Immature natural killer cell (primary cell): ENCODE measurements at regions not wholly inside any gene's neighbourhood (a gene's known extent, or its start where the extent isn't known, plus 50 kb on each side); places are given as distances from the start of the nearest gene placed in this dataset.

ENCODE experiments used
- DNase-seq, 3 donors: peaks; one replicate each; pipeline ENCODE4 v3.0.0; 2022; ENCODE audit warnings: mixed read lengths in 1 of 3
- H3K27ac Mint-ChIP-seq, 6 donors: one replicate each; pipeline ENCODE4 v1.8.0; 2020; ENCODE audit warnings: mixed read lengths in 6 of 6, mild to moderate bottlenecking in 5 of 6, inconsistent platforms in 4 of 6, moderate library complexity in 3 of 6
- H3K27me3 Mint-ChIP-seq, 3 donors: one replicate each; pipeline ENCODE4 v1.8.0; 2020 to 2021; ENCODE audit warnings: low read depth in 3 of 3, mild to moderate bottlenecking in 3 of 3, mixed read lengths in 3 of 3, moderate library complexity in 3 of 3, inconsistent platforms in 1 of 3
- H3K36me3 Mint-ChIP-seq, 3 donors: one replicate each; pipeline ENCODE4 v1.8.0; 2020; ENCODE audit warnings: mixed read lengths in 3 of 3, inconsistent platforms in 2 of 3, mild to moderate bottlenecking in 2 of 3
- H3K4me1 Mint-ChIP-seq, 2 donors: one replicate each; pipeline ENCODE4 v1.8.0; 2020; ENCODE audit warnings: inconsistent platforms in 2 of 2, mild to moderate bottlenecking in 2 of 2, mixed read lengths in 2 of 2, moderate library complexity in 1 of 2
- H3K4me3 Mint-ChIP-seq, 5 donors: one replicate each; pipeline ENCODE4 v1.8.0; 2020; ENCODE audit warnings: mild to moderate bottlenecking in 5 of 5, mixed read lengths in 5 of 5, inconsistent platforms in 3 of 5, moderate library complexity in 3 of 5
- H3K9me3 Mint-ChIP-seq, 6 donors: one replicate each; pipeline ENCODE4 v1.8.0; 2020; ENCODE audit warnings: mild to moderate bottlenecking in 6 of 6, mixed read lengths in 6 of 6, inconsistent platforms in 4 of 6, moderate library complexity in 3 of 6

DNA sequence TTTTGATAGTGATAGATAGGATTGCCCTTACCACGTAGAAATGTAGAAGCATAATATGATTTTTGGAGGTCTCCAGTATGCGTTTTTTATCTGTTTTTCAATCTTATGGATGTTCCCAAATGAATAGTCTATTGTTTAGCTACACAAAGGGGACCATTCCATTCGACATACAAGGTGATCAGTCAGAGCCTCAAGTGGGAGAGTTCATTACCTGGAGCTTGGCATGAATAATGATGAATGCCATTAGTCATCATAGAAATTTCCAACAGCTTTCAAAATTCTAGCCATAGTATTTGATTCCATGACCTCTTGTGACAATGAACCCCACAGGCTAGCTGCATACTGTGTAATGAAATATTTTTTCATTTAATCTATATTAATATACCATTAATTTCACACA, 123.6 kb downstream of the PDHA2 start:
- Mint-ChIP-seq H3K9me3 (peaks cover 0 to 8% (median 3%) of the 10 kb centered on the region in 6 donors), H3K27me3 (no peaks in the 10 kb centered on the region), H3K4me3 (no peak overlapping the region), H3K36me3 (no peaks in the 10 kb centered on the region), H3K27ac (no peak overlapping the region), H3K4me1 (no peaks in the 10 kb centered on the region)
- no peak for DNase-seq

DNA sequence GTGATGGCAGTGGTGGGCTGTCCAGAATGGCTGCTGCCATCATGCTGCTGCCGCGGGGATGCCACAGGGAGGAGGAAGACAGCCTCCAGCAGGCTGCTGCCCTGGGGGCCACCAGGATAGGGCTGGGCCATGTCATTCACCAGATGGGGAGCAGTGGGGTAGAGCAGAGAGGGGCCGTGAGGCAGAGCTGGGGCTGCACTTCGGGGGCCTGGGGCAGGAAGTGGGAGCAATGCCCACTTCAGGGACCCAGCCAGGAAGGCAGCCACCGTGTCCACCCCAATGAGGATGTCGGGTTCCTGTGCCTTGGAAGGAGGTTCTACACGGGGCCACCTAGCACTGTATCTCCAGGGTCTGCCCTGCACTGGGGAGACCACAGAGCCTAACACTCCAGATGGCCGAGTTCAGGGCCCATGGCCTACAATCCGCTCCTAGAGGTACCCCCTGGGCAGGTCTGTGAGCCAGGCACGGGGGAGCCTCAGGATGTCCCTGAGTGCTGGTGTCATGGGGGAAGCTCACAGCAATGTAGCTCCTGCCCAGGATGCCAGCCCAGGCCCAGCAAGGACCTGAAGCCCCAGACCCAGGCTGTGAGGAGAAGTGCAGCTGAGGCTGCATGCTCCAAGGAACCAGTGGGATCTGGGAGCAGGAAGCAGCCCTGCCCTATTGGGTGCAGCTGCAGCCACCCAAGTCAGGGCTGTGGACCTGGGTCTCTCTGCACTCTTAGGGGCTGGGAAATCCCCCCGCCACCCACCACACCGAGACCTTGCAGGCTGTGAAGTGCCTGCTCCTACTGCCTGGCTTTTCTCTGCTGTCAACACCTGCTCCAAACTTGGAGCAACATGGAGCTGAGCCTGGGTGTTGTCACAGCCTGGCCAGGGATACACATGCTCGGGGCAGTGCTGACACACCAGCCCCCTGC, 140.3 kb downstream of the PDHA2 start:
- Mint-ChIP-seq H3K27me3 (peaks cover 0 to 2% (median 1%) of the 10 kb centered on the region in 3 donors), H3K4me1 (peaks cover 5 to 8% of the 10 kb centered on the region in 2 donors), H3K36me3 (peaks cover 0 to 3% (median 0%) of the 10 kb centered on the region in 3 donors), H3K9me3 (peaks cover 0 to 32% (median 7%) of the 10 kb centered on the region in 6 donors), H3K27ac (no peak overlapping the region), H3K4me3 (no peak overlapping the region)
- DNase-seq = no peak

DNA sequence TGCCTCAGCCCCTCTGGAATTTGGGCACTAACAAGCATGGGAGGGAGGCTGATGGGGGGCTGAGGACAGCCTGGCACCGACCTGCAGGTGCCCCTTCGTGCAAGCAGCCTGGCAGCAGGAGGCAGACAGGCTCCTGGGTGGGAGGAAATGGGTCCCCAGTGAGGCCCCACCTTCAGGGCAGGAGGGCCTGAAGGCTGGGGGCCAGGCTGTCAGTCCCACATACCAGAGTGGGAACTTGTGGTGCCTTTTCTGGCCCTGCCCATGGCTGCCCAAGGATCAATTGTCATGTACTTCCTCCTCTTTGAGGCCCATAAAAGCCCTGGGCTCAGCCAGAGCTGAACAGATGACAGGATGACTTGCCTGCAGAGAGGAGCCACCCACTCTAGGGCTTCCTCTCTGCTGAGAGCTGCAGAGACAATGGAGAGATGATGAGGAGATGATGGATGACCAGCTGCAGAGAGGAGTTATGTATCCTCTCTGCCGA, 141.0 kb downstream of the PDHA2 start:
- no peak for DNase-seq
- H3K9me3 Mint-ChIP-seq = peaks cover 0 to 32% (median 7%) of the 10 kb centered on the region in 6 donors
- no peak overlapping the region for H3K27ac Mint-ChIP-seq
- H3K4me3 Mint-ChIP-seq = no peak overlapping the region
- H3K4me1 Mint-ChIP-seq = peaks cover 5 to 8% of the 10 kb centered on the region in 2 donors
- H3K27me3 Mint-ChIP-seq = peaks cover 0 to 2% (median 1%) of the 10 kb centered on the region in 3 donors
- H3K36me3 Mint-ChIP-seq = peaks cover 0 to 3% (median 0%) of the 10 kb centered on the region in 3 donors

- peaks cover 0 to 3% (median 0%) of the 10 kb centered on the region in 3 donors for H3K36me3 Mint-ChIP-seq
- no peak overlapping the region for H3K4me3 Mint-ChIP-seq
- DNase-seq = no peak
- H3K9me3 Mint-ChIP-seq = peaks cover 0 to 32% (median 7%) of the 10 kb centered on the region in 6 donors
- H3K27ac Mint-ChIP-seq = no peak overlapping the region
- H3K27me3 Mint-ChIP-seq = peaks cover 0 to 2% (median 1%) of the 10 kb centered on the region in 3 donors
- H3K4me1 Mint-ChIP-seq = peaks cover 5 to 8% of the 10 kb centered on the region in 2 donors
Measured at GRCh38 chr4:95981591-95981990, 141.7 kb downstream of the PDHA2 start.

GRCh38 chr4:95982516-95982915, 142.6 kb downstream of the PDHA2 start:
- no peak overlapping the region for H3K27ac Mint-ChIP-seq
- DNase-seq = no peak
- peaks cover 0 to 3% (median 0%) of the 10 kb centered on the region in 3 donors for H3K36me3 Mint-ChIP-seq
- no peak overlapping the region for H3K4me3 Mint-ChIP-seq
- H3K27me3 Mint-ChIP-seq = peaks cover 0 to 2% (median 1%) of the 10 kb centered on the region in 3 donors
- H3K4me1 Mint-ChIP-seq = peaks cover 5 to 8% of the 10 kb centered on the region in 2 donors
- H3K9me3 Mint-ChIP-seq = peaks cover 0 to 31% (median 6%) of the 10 kb centered on the region in 6 donors

DNA sequence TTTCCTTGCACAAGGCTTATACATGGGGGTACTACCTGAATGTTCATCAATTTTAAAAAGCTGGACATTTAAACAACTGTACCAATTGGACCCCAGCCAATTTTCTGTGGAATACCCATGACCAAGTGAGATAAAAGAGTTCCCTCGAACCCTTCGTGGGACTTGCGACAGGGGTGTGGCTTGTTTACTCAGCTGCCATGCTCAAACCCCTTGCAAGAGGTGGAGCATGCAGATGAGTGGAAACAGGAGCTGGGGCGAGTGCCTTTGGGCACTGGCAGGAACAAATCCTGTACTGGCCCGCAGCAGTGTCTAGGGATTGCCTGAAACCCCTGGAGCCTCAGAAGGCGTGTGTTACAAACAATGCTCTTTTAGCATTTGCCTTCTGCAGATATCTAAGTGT, 144.2 kb downstream of the PDHA2 start:
- H3K4me3 Mint-ChIP-seq = no peak overlapping the region

GRCh38 chr4:95985051-95985450, 145.2 kb downstream of the PDHA2 start:
- peak overlapping the region in 2 of 5 donors; percentile 24 to 39 for H3K4me3 Mint-ChIP-seq
- DNase-seq = no peak
- H3K27ac Mint-ChIP-seq = peak overlapping the region in 1 of 6 donors; percentile 23
- peaks cover 5 to 8% of the 10 kb centered on the region in 2 donors for H3K4me1 Mint-ChIP-seq
- H3K9me3 Mint-ChIP-seq = peaks cover 0 to 34% (median 3%) of the 10 kb centered on the region in 6 donors
- peaks cover 0 to 2% (median 1%) of the 10 kb centered on the region in 3 donors for H3K27me3 Mint-ChIP-seq
- no peaks in the 10 kb centered on the region for H3K36me3 Mint-ChIP-seq

More for the DNA sequence above, 144.2 kb downstream of the PDHA2 start:
- H3K36me3 Mint-ChIP-seq = peaks cover 0 to 3% (median 0%) of the 10 kb centered on the region in 3 donors
- no peak overlapping the region for H3K27ac Mint-ChIP-seq
- peaks cover 0 to 2% (median 1%) of the 10 kb centered on the region in 3 donors for H3K27me3 Mint-ChIP-seq
- H3K9me3 Mint-ChIP-seq = peaks cover 0 to 34% (median 4%) of the 10 kb centered on the region in 6 donors
- DNase-seq = no peak
- H3K4me1 Mint-ChIP-seq = peaks cover 5 to 8% of the 10 kb centered on the region in 2 donors

DNA sequence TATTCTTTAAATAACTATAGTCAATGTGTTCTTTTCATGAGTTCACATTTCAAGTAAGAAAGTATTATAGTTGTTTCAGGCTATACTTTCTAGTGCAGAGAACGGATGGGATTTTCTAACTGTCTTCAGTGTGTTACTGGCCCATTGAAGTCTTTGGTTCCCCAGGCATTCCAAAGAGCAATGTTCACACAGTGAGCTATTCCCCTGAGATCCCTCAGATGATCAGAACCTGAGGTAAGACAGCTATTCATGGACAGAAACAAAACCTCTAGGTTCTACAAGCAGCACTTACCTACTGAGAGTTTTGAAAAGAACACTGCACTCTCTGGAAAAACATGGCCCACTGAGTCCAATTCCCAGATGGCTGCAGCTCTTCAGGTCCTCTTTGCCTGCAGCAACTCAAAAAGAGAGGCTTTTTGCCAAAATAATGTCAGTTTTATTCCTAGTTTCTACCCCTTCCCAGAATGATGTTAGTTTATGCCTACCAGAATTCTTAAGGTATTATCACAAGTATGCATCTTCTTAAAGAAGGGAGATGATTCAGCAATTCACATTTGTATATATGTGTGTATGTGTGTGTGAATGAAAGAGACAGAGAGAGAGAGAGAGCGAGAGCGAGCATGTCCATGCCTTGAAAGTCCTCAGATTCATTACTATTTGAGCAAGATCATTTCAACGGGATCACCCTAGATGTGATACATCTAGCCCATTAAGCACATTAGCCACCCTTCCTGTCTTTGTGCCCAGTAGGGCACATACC, 146.1 kb downstream of the PDHA2 start:
- no peak for DNase-seq
- Mint-ChIP-seq H3K4me3 (no peak overlapping the region), H3K27ac (no peak overlapping the region), H3K36me3 (no peaks in the 10 kb centered on the region), H3K4me1 (peaks cover 5 to 8% of the 10 kb centered on the region in 2 donors), H3K27me3 (peaks cover 0 to 2% (median 1%) of the 10 kb centered on the region in 3 donors), H3K9me3 (peaks cover 0 to 39% (median 3%) of the 10 kb centered on the region in 6 donors)

GRCh38 chr4:95987851-95988250, 148.0 kb downstream of the PDHA2 start:
- H3K4me3 Mint-ChIP-seq = no peak overlapping the region
- no peak for DNase-seq
- H3K9me3 Mint-ChIP-seq = peaks cover 0 to 34% (median 1%) of the 10 kb centered on the region in 6 donors
- H3K36me3 Mint-ChIP-seq = no peaks in the 10 kb centered on the region
- H3K27me3 Mint-ChIP-seq = peaks cover 0 to 2% (median 1%) of the 10 kb centered on the region in 3 donors
- peaks cover 5 to 8% of the 10 kb centered on the region in 2 donors for H3K4me1 Mint-ChIP-seq
- no peak overlapping the region for H3K27ac Mint-ChIP-seq

GRCh38 chr4:95998311-95998710, 158.4 kb downstream of the PDHA2 start:
- no peaks in the 10 kb centered on the region for H3K36me3 Mint-ChIP-seq
- no peak overlapping the region for H3K27ac Mint-ChIP-seq
- no peak for DNase-seq
- H3K4me1 Mint-ChIP-seq = no peaks in the 10 kb centered on the region
- peaks cover 0 to 9% (median 5%) of the 10 kb centered on the region in 6 donors for H3K9me3 Mint-ChIP-seq
- H3K27me3 Mint-ChIP-seq = no peaks in the 10 kb centered on the region
- H3K4me3 Mint-ChIP-seq = no peak overlapping the region

DNA sequence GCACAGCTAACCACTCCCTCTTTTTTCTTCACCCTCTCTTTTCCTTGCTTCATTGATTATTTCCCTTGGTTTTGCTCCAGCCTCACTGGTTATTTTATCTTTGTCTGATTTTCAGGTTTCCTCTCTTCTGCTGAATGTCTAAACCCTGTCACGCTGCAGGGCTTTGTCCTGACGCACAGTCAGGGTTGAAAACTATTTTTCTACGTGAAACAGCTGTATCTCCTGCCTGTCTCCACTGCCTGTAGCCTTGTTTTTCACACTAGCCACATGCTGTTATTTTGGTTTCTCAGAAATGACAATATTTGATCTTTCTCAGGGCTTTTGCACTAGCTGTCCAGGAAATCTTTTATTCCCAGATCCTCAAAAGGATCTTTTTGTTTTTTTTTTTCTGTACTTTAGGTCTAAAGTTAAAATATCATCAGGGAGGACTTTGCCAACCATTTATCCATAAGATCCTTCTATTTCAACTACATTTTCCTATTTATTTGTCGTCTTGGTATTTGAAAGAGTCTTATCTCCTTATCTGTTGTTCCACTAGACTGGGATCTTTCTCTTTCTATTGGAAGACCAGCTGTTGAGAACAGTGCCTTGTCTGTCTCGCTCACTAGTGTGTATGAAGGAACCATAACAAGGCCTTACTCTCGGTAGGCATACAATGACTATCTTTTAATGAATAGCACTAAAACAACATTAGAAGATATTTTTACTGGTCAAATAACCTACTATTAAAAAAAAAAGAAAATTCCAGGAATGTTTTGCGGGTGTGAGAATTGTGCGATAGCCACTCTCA, 164.3 kb downstream of the PDHA2 start:
- DNase-seq = no peak
- Mint-ChIP-seq H3K27ac (no peak overlapping the region), H3K4me3 (no peak overlapping the region), H3K4me1 (no peaks in the 10 kb centered on the region), H3K27me3 (peaks cover 0 to 3% (median 1%) of the 10 kb centered on the region in 3 donors), H3K36me3 (no peaks in the 10 kb centered on the region), H3K9me3 (peaks cover 0 to 5% (median 2%) of the 10 kb centered on the region in 6 donors)

DNA sequence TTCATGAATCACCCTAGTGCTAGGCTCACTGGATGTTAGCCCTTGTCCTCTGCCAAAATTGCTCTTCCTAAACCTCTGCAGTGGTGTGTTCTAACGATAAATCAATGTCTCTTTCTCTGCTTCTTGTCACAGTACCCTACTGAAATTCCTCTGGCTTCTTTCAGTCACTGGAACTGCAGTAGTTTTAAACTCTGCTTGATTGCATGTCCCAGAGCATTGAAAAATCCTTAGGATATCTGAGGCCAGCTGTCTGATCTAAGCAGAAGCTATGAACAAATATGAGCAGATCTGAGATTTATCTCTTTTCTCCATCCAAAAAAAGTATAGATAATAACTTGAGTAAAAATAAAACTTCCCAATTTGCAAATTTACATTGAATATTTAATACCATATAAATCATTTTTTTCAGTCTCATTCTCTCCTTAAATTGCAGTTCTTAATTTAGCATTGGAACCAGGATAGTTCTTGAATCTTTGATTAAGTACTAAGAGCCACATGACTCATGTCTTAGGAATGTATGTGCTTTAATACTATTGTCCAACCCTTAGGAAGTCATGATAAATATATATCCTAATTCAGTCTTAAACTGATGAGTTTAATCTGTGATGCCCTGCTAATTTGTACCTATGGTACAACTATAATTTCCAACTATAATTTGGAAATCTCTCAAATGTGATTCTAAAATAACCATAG, 169.7 kb downstream of the PDHA2 start:
- no peaks in the 10 kb centered on the region for H3K4me1 Mint-ChIP-seq
- no peak overlapping the region for H3K4me3 Mint-ChIP-seq

More for the DNA sequence above, 169.7 kb downstream of the PDHA2 start:
- H3K9me3 Mint-ChIP-seq = peaks cover 0 to 16% (median 4%) of the 10 kb centered on the region in 6 donors
- DNase-seq = no peak
- no peak overlapping the region for H3K27ac Mint-ChIP-seq
- peaks cover 0 to 3% (median 3%) of the 10 kb centered on the region in 3 donors for H3K27me3 Mint-ChIP-seq
- H3K36me3 Mint-ChIP-seq = peaks cover 0 to 3% (median 0%) of the 10 kb centered on the region in 3 donors
